RWPE2 (cell line): ENCODE measurements at regions not wholly inside any gene's neighbourhood (a gene's known extent, or its start where the extent isn't known, plus 50 kb on each side); places are given as distances from the start of the nearest gene placed in this dataset.

ENCODE experiments used
- ATAC-seq: fragments of 200-7000 bp; cut with Tn5 transposase; 3 replicates; pipeline ENCODE4 v1.9.1; 2021; ENCODE audit warnings: low read depth
- DNase-seq: peaks from one replicate; pipeline ENCODE4 v3.0.0-alpha.2; 2020; ENCODE audit warnings: low spot score
- H3K27ac ChIP-seq: fragments of 450-650 bp; 2 replicates; pipeline ENCODE4 v1.5.1; 2017; ENCODE audit warnings: mild to moderate bottlenecking; ENCODE audit not compliant: poor library complexity, severe bottlenecking
- H3K27me3 ChIP-seq: fragments of 250-450 bp; sonication (Bioruptor Pico); 2 replicates; pipeline ENCODE4 v1.5.1; 2021; ENCODE audit warnings: mild to moderate bottlenecking, moderate library complexity; ENCODE audit not compliant: insufficient read depth, poor library complexity, severe bottlenecking
- H3K36me3 ChIP-seq: fragments of 250-450 bp; sonication (Bioruptor Pico); 2 replicates; pipeline ENCODE4 v1.5.1; 2020; ENCODE audit warnings: low read depth, mild to moderate bottlenecking, moderate library complexity
- H3K4me1 ChIP-seq: fragments of 250-450 bp; sonication (Bioruptor Pico); 2 replicates; pipeline ENCODE4 v1.5.1; 2021; ENCODE audit warnings: mild to moderate bottlenecking, moderate library complexity; ENCODE audit not compliant: insufficient read depth, poor library complexity, severe bottlenecking
- H3K4me3 ChIP-seq: fragments of 250-450 bp; sonication (Bioruptor Pico); 2 replicates; pipeline ENCODE4 v1.5.1; 2021; ENCODE audit warnings: mild to moderate bottlenecking, moderate library complexity; ENCODE audit not compliant: severe bottlenecking
- H3K9me3 ChIP-seq: fragments of 250-450 bp; sonication (Bioruptor Pico); 2 replicates; pipeline ENCODE4 v1.5.1; 2021; ENCODE audit warnings: mild to moderate bottlenecking, moderate library complexity; ENCODE audit not compliant: severe bottlenecking
- CTCF ChIP-seq: fragments of 450-650 bp; IDR thresholded peaks from one replicate; pipeline ENCODE4 v1.5.1; 2017; ENCODE audit warnings: mild to moderate bottlenecking, moderate library complexity; ENCODE audit not compliant: poor library complexity, severe bottlenecking

- Histone ChIP-seq H3K4me3 (no peak overlapping the region), H3K27ac (no peak overlapping the region), H3K9me3 (peaks cover 2% of the 10 kb centered on the region), H3K4me1 (no peaks in the 10 kb centered on the region), H3K27me3 (no peaks in the 10 kb centered on the region), H3K36me3 (no peaks in the 10 kb centered on the region)
- DNase-seq (no peak), ATAC-seq (no peak)
- TF ChIP-seq CTCF: no peak
Observed at GRCh38 chr19:29342721-29343120, 129.8 kb upstream of the UQCRFS1 start.

GRCh38 chr19:29364224-29364726 lies 151.3 kb upstream of the UQCRFS1 start:
- DNase-seq (no peak), ATAC-seq (no peak)
- H3K36me3 ChIP-seq: no peaks in the 10 kb centered on the region
- H3K4me3 ChIP-seq: no peak overlapping the region
- no peaks in the 10 kb centered on the region for H3K4me1 ChIP-seq
- peaks cover 34% of the 10 kb centered on the region for H3K27me3 ChIP-seq
- TF ChIP-seq CTCF: no peak
- H3K9me3 ChIP-seq: no peaks in the 10 kb centered on the region
- H3K27ac ChIP-seq: no peak overlapping the region

- H3K27me3 ChIP-seq: peaks cover 35% of the 10 kb centered on the region
- H3K27ac ChIP-seq: no peak overlapping the region
- ATAC-seq (no peak), DNase-seq (no peak)
- H3K36me3 ChIP-seq: no peaks in the 10 kb centered on the region
- no peak for TF ChIP-seq CTCF
- no peak overlapping the region for H3K4me3 ChIP-seq
- no peaks in the 10 kb centered on the region for H3K4me1 ChIP-seq
- no peaks in the 10 kb centered on the region for H3K9me3 ChIP-seq
Observed at GRCh38 chr19:29364999-29365398, 152.0 kb upstream of the UQCRFS1 start.

- ATAC-seq (no peak), DNase-seq (no peak)
- TF ChIP-seq CTCF: no peak
- H3K36me3 ChIP-seq: no peaks in the 10 kb centered on the region
- no peaks in the 10 kb centered on the region for H3K4me1 ChIP-seq
- peaks cover 35% of the 10 kb centered on the region for H3K27me3 ChIP-seq
- H3K9me3 ChIP-seq: no peaks in the 10 kb centered on the region
- H3K4me3 ChIP-seq: no peak overlapping the region
- H3K27ac ChIP-seq: no peak overlapping the region
Observed at GRCh38 chr19:29365836-29366417, 153.0 kb upstream of the UQCRFS1 start.

- Histone ChIP-seq H3K27ac (no peak overlapping the region), H3K9me3 (no peaks in the 10 kb centered on the region), H3K27me3 (peaks cover 35% of the 10 kb centered on the region), H3K4me1 (no peaks in the 10 kb centered on the region), H3K36me3 (no peaks in the 10 kb centered on the region), H3K4me3 (no peak overlapping the region)
- no peak for TF ChIP-seq CTCF
- DNase-seq: no peak
- no peak for ATAC-seq
Observed at GRCh38 chr19:29366757-29367156, 153.8 kb upstream of the UQCRFS1 start.
